T-cell (primary cell): ENCODE measurements at regions not wholly inside any gene's neighbourhood (a gene's known extent, or its start where the extent isn't known, plus 50 kb on each side); places are given as distances from the start of the nearest gene placed in this dataset.

Experiments used
- ATAC-seq, 4 experiments: fragments of 200-7000 bp in 3 of 4; fragments of 150-1000 bp in 1 of 4; cut with Tn5 transposase; replicated peaks in 1 of 4; 1 replicate in 3 of 4; 2 replicates in 1 of 4; pipeline ENCODE4 v1.10.0; 2021; ENCODE audit warnings: moderate library complexity in 3 of 4, mild to moderate bottlenecking in 2 of 4, moderate number of reproducible peaks in 1 of 4
- CTCF ChIA-PET, 2 donors: fragments of 300-600 bp; sonication (Branson Sonifier 250); formaldehyde crosslinking; loops; one replicate each; lab custom pipeline; 2022; ENCODE audit warnings: antibody characterized with exemption in 2 of 2; lab: Charles Lee
- POLR2A ChIA-PET, 2 donors: fragments of 300-600 bp; sonication (Branson Sonifier 250); formaldehyde crosslinking; loops; one replicate each; lab custom pipeline; 2022; ENCODE audit warnings: antibody characterized with exemption in 2 of 2; lab: Charles Lee
- DNase-seq, 35 experiments: peaks; one replicate each; pipeline versions ENCODE4 v3.0.0 to v3.0.0-alpha.2; 2013 to 2023
- H3K27ac ChIP-seq: one replicate; pipeline ENCODE4 v1.5.1; 2013; ENCODE audit warnings: low read length
- H3K27me3 ChIP-seq, 2 experiments: replicated peaks in 1 of 2; 1 replicate in 1 of 2; 2 replicates in 1 of 2; pipeline versions ENCODE4 v1.6.1 to v1.7.0; 2013; ENCODE audit warnings: low read length in 1 of 2, mixed read lengths in 1 of 2; ENCODE audit not compliant: control insufficient read depth in 2 of 2, insufficient read depth in 2 of 2; ENCODE audit errors: extremely low read depth in 1 of 2
- H3K36me3 ChIP-seq, 2 donors: 1 replicate in 1 of 2; 2 replicates in 1 of 2; pipeline versions ENCODE4 v1.6.1 to v1.7.0; 2013; ENCODE audit warnings: low read length in 1 of 2; ENCODE audit not compliant: control insufficient read depth in 2 of 2, insufficient read depth in 1 of 2; ENCODE audit errors: extremely low read depth in 1 of 2
- H3K4me1 ChIP-seq, 2 experiments: 1 replicate in 1 of 2; 2 replicates in 1 of 2; pipeline versions ENCODE4 v1.6.1 to v1.7.0; 2013; ENCODE audit warnings: low read length in 2 of 2, mixed read lengths in 1 of 2; ENCODE audit not compliant: insufficient read depth in 2 of 2, control insufficient read depth in 1 of 2; ENCODE audit errors: extremely low read depth in 1 of 2
- H3K4me3 ChIP-seq, 2 donors: 1 replicate in 1 of 2; 2 replicates in 1 of 2; pipeline versions ENCODE4 v1.5.1 to v1.7.0; 2013; ENCODE audit warnings: mild to moderate bottlenecking in 2 of 2, low read length in 1 of 2, moderate library complexity in 1 of 2; ENCODE audit not compliant: control insufficient read depth in 1 of 2; ENCODE audit errors: extremely low read depth in 1 of 2
- H3K9me3 ChIP-seq: 2 replicates; pipeline ENCODE4 v1.7.0; 2013
- H3K27ac Mint-ChIP-seq, 2 donors: one replicate each; pipeline ENCODE4 v1.8.0; 2020 to 2021; ENCODE audit warnings: mild to moderate bottlenecking in 2 of 2, mixed read lengths in 2 of 2
- H3K27me3 Mint-ChIP-seq, 2 donors: one replicate each; pipeline ENCODE4 v1.8.0; 2021 to 2022; ENCODE audit warnings: mixed read lengths in 2 of 2
- H3K36me3 Mint-ChIP-seq: one replicate; pipeline ENCODE4 v1.8.0; 2021; ENCODE audit warnings: mixed read lengths
- H3K4me1 Mint-ChIP-seq, 3 donors: one replicate each; pipeline ENCODE4 v1.8.0; 2020 to 2022; ENCODE audit warnings: mixed read lengths in 3 of 3, mild to moderate bottlenecking in 1 of 3
- H3K4me3 Mint-ChIP-seq, 3 donors: one replicate each; pipeline ENCODE4 v1.8.0; 2020 to 2022; ENCODE audit warnings: mild to moderate bottlenecking in 3 of 3, mixed read lengths in 3 of 3, moderate library complexity in 3 of 3
- H3K9me3 Mint-ChIP-seq, 3 donors: one replicate each; pipeline ENCODE4 v1.8.0; 2020 to 2022; ENCODE audit warnings: mixed read lengths in 3 of 3
- WGBS: methylation state at CpG from one replicate; pipeline ENCODE4 v1.1.5; 2013; ENCODE audit warnings: missing lambda C conversion rate; ENCODE audit not compliant: insufficient coverage; 5-methylcytosine and 5-hydroxymethylcytosine counted together

DNA sequence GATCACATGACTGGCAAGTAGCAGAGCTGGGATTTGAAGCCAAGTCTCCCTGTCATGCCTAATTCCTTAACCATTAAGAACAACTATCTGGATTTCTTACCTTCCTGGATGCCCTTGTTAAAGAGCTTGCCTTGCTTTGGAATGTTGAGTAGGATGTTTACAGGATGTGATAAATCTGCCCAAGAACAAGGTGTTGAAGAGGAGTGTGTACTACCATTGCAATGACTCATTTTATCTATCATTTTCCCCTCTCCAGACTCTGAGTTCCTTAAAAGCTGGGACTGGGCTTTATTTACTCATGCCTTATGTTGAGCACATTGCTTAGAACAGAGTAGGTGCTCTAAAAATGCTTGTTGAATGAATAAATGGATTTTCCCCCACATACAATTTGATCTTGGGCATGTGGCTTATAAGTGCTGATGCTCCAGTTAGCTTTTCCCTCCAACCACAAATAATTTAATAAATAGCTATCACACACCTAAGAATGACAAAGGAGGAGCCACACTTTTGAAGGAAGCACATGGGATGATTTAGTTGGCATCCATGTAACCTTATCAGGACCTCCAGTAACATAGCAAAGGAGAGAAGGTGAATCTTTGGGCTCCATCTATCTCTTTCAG, 268.6 kb upstream of the SESN3 start:
- H3K27me3 Mint-ChIP-seq = no peaks in the 10 kb centered on the region
- Histone ChIP-seq H3K9me3 (no peaks in the 10 kb centered on the region), H3K27ac (no peak overlapping the region), H3K27me3 (no peaks in the 10 kb centered on the region), H3K4me1 (no peaks in the 10 kb centered on the region), H3K4me3 (no peak overlapping the region), H3K36me3 (no peaks in the 10 kb centered on the region)
- H3K9me3 Mint-ChIP-seq = peaks cover 0 to 5% (median 0%) of the 10 kb centered on the region in 3 donors
- ChIA-PET POLR2A (no interaction called here), CTCF (no interaction called here)
- no peak for ATAC-seq
- no peaks in the 10 kb centered on the region for H3K36me3 Mint-ChIP-seq
- DNase-seq = no peak
- H3K4me1 Mint-ChIP-seq = no peaks in the 10 kb centered on the region
- H3K4me3 Mint-ChIP-seq = no peak overlapping the region
- H3K27ac Mint-ChIP-seq = no peak overlapping the region

DNA sequence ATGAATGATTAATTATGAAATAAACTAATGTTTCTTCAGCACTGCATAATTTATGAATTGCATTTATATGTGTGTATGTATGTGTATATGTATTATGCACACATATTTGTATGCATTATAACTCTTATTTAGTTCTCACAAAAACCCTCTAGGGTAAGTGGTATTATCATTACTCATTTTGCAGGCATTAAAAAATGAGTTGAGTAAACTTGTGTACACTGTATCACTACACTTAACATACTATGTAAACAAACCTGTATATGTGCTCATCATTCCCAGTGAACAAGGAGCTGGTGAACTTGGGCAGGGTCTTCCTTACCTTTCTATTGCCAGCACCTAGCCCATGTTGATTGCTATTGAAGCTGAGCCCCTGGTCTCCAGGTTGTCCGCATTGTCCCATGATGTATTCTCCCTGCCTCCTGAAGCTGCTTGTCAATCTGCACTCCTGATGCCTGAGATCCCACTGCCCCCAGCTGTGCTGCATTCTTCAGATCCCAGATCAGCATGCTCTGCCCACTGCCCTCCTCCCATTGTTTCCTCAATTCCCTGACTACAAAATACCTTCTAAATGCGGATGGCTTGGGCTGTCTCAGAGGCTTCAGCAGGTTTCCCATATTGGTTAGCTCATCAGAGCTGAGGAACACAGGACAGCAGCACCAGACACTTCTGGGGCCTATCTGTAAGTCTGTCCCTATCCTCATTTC, 267.9 kb upstream of the SESN3 start:
- Mint-ChIP-seq H3K4me1 (no peaks in the 10 kb centered on the region), H3K27me3 (no peaks in the 10 kb centered on the region), H3K36me3 (no peaks in the 10 kb centered on the region), H3K4me3 (no peak overlapping the region), H3K9me3 (peaks cover 0 to 5% (median 0%) of the 10 kb centered on the region in 3 donors), H3K27ac (no peak overlapping the region)
- H3K4me1 ChIP-seq = no peaks in the 10 kb centered on the region
- no peak overlapping the region for H3K4me3 ChIP-seq
- ChIA-PET CTCF (no interaction called here), POLR2A (no interaction called here)
- no peaks in the 10 kb centered on the region for H3K27me3 ChIP-seq
- 88% methylated on average over 2 of the region's 2 CpGs for WGBS
- H3K27ac ChIP-seq = no peak overlapping the region
- DNase-seq = no peak
- no peaks in the 10 kb centered on the region for H3K9me3 ChIP-seq
- no peaks in the 10 kb centered on the region for H3K36me3 ChIP-seq
- no peak for ATAC-seq

DNA sequence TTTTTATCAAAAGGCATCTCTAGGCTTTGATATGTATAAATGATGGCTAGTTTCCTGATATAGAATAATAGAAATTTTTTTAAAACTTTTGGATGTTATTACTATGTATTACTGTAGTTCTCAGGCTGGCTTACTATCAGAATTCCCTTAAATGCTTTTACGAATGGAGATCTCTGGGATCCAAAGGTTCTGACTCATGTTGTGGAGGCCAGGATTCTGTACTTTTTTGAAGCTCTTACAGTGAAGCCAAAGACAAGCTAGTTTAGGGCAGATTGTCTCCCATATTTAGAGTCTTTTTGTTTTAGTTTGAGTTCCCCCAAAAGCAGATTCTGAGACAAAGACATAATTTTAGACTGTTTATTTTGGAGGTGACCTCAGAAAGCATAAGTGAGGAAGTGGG, 265.9 kb upstream of the SESN3 start:
- DNase-seq = no peak
- ChIA-PET POLR2A (no interaction called here), CTCF (no interaction called here)
- no peaks in the 10 kb centered on the region for H3K27me3 ChIP-seq
- no CpG with 5 or more reads among the region's 1 CpG for WGBS
- no peaks in the 10 kb centered on the region for H3K36me3 Mint-ChIP-seq
- H3K27ac ChIP-seq = no peak overlapping the region
- H3K27ac Mint-ChIP-seq = no peak overlapping the region
- no peaks in the 10 kb centered on the region for H3K36me3 ChIP-seq
- ATAC-seq = no peak
- no peak overlapping the region for H3K4me3 Mint-ChIP-seq
- no peaks in the 10 kb centered on the region for H3K9me3 ChIP-seq
- no peaks in the 10 kb centered on the region for H3K4me1 Mint-ChIP-seq
- peaks cover 0 to 5% (median under 1%) of the 10 kb centered on the region in 3 donors for H3K9me3 Mint-ChIP-seq
- H3K4me1 ChIP-seq = no peaks in the 10 kb centered on the region
- H3K27me3 Mint-ChIP-seq = no peaks in the 10 kb centered on the region
- no peak overlapping the region for H3K4me3 ChIP-seq

DNA sequence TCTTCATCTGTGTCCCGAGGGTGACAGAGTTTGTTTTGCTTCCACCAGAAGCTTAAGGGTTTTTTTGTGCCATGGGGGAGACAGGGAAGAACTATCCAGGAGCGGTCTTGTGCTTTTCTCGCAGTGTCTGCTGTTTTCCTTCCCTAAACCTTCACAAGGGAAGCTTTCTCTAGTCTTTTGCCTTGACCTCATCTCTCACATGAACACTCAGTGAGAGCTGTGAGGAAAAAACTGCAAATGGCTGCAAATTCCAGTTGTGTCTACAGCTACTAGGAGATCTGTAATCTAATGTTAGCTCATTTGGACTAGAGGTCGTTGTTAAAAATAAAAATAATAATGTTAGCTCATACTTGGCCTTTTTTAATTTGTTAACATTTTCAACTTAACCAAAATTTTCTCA, 264.7 kb upstream of the SESN3 start:
- no peak overlapping the region for H3K4me3 Mint-ChIP-seq
- CTCF ChIA-PET = no interaction called here
- Histone ChIP-seq H3K27ac (no peak overlapping the region), H3K36me3 (no peaks in the 10 kb centered on the region), H3K4me3 (no peak overlapping the region), H3K27me3 (no peaks in the 10 kb centered on the region), H3K4me1 (no peaks in the 10 kb centered on the region), H3K9me3 (no peaks in the 10 kb centered on the region)
- POLR2A ChIA-PET = no interaction called here
- H3K4me1 Mint-ChIP-seq = no peaks in the 10 kb centered on the region
- peaks cover 2% of the 10 kb centered on the region for H3K36me3 Mint-ChIP-seq
- H3K9me3 Mint-ChIP-seq = peaks cover 2 to 16% (median 6%) of the 10 kb centered on the region in 3 donors
- WGBS = no CpG with 5 or more reads among the region's 4 CpGs
- no peaks in the 10 kb centered on the region for H3K27me3 Mint-ChIP-seq
- ATAC-seq (no peak), DNase-seq (no peak)
- H3K27ac Mint-ChIP-seq = no peak overlapping the region

DNA sequence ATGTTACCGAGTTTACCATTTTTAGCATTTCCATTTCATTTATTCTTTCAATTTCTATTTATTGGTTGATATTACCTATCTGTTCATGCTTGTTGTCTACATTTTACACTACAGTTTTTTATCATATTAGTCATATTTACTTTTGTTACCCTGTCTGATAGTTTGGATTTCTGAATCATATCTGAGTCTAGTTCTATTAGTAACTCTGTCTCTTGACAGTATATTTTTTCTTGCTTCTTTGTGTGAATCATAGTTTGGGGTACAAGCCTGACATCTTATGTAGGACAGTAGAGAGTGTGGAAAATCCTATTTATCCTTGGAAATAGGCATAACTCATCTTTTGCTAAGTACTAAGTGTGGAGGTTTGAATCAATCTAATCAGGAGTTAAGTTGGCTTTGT, 263.9 kb upstream of the SESN3 start:
- no peaks in the 10 kb centered on the region for H3K4me1 ChIP-seq
- ATAC-seq (no peak), DNase-seq (no peak)
- ChIA-PET CTCF (no interaction called here), POLR2A (no interaction called here)
- H3K4me1 Mint-ChIP-seq = no peaks in the 10 kb centered on the region
- H3K4me3 Mint-ChIP-seq = no peak overlapping the region
- peaks cover 4% of the 10 kb centered on the region for H3K36me3 Mint-ChIP-seq
- no peaks in the 10 kb centered on the region for H3K27me3 Mint-ChIP-seq
- H3K9me3 ChIP-seq = no peaks in the 10 kb centered on the region
- H3K27me3 ChIP-seq = no peaks in the 10 kb centered on the region
- WGBS = no CpG with 5 or more reads among the region's 1 CpG
- H3K36me3 ChIP-seq = no peaks in the 10 kb centered on the region
- peaks cover 4 to 19% (median 6%) of the 10 kb centered on the region in 3 donors for H3K9me3 Mint-ChIP-seq
- H3K27ac Mint-ChIP-seq = no peak overlapping the region
- H3K4me3 ChIP-seq = no peak overlapping the region
- no peak overlapping the region for H3K27ac ChIP-seq

DNA sequence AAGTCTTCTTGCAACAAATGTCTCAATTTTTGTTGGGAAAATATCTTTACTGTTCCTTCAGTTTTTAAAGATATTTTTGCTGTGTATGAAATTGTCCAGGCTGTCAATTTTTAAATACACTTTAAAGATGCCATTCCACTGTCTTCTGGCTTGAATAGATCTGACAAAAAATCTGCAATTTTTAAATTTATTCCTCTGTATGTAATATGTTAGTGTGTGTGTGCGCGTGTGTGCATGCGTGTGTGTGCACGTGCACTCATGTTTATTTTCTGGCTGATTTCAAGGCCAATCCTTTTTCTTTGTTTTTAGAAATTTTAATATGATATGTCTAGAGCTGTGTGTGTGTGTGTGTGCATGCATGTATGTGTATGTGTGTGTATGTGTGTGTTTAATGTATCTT, 263.2 kb upstream of the SESN3 start:
- WGBS = no CpG with 5 or more reads among the region's 4 CpGs
- no peak overlapping the region for H3K27ac ChIP-seq
- ATAC-seq (no peak), DNase-seq (no peak)
- ChIA-PET POLR2A (no interaction called here), CTCF (no interaction called here)
- H3K4me3 Mint-ChIP-seq = no peak overlapping the region
- H3K9me3 Mint-ChIP-seq = peaks cover 4 to 19% (median 6%) of the 10 kb centered on the region in 3 donors
- H3K4me1 Mint-ChIP-seq = no peaks in the 10 kb centered on the region
- no peak overlapping the region for H3K27ac Mint-ChIP-seq
- H3K4me3 ChIP-seq = no peak overlapping the region
- no peaks in the 10 kb centered on the region for H3K27me3 ChIP-seq
- H3K27me3 Mint-ChIP-seq = no peaks in the 10 kb centered on the region
- H3K9me3 ChIP-seq = no peaks in the 10 kb centered on the region
- no peaks in the 10 kb centered on the region for H3K36me3 ChIP-seq
- no peaks in the 10 kb centered on the region for H3K4me1 ChIP-seq
- peaks cover 4% of the 10 kb centered on the region for H3K36me3 Mint-ChIP-seq
